ENCODE measurements at regions not wholly inside any gene's neighbourhood (a gene's known extent, or its start where the extent isn't known, plus 50 kb on each side); places are given as distances from the start of the nearest gene placed in this dataset.
"Not testable (repeated sequence)": the region's sequence is repeated elsewhere in the genome, so short reads cannot be mapped to it uniquely, and the experiment has no call there.

DNA sequence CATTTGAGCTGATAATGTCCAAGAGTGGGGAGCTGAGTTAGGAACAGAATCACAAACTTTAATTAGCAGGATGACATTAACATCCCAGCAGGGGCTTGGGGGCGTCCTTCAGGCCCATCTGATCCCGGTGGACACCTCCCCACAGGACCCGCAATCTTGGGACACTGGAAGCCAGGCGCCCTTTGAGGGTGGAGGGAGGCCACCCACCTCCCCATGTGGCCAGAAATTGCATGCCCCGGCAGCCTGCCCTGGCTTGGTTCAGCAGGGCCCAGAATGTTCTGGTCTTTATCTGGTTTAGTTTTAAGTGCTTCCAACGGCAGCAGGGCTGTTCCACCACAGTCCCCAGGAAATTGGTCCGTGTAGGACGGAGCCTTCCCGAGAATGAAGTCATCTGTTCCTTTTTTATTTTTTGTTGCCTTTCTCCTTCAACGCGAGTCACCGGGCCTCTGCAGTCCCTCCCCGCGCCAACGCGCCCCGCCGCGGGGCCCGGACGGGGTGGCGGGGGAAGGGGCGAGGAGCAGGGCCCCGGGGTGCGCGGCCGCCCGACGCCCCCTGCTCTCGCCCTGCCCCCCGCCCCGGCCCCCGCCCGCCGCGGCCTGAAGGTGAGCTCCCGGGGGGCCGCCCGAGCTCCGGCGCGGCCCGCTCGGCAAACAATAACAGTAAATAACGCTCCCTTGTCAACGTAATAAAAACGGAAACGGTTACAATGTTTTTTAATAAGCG lies 207.9 kb downstream of the C9orf50 start:
- Histone ChIP-seq H3K4me1 (ENCODE audit: control insufficient read depth, insufficient read depth, low read length) (peaks cover 57% of the 10 kb centered on the region), H3K27ac (ENCODE audit: low read length) (peak overlapping the region; percentile 100), H3K36me3 (ENCODE audit: control insufficient read depth, insufficient read depth, low read length) (no peaks in the 10 kb centered on the region), H3K4me3 (ENCODE audit: low read length) (peak overlapping the region; percentile 54), H3K9me3 (replicated peaks; ENCODE audit: control insufficient read depth, low read depth, low read length) (no peaks in the 10 kb centered on the region), H3K27me3 (ENCODE audit: control insufficient read depth, insufficient read depth, low read length) (no peaks in the 10 kb centered on the region)
- DNase-seq: peak; percentile 95
- 1% methylated on average over 27 of the region's 49 CpGs for WGBS (ENCODE audit: insufficient coverage)

- H3K36me3 ChIP-seq (ENCODE audit: control insufficient read depth, insufficient read depth, low read length); H3K4me3 ChIP-seq (ENCODE audit: low read length); H3K27me3 ChIP-seq (ENCODE audit: control insufficient read depth, insufficient read depth, low read length); DNase-seq; H3K9me3 ChIP-seq (replicated peaks; ENCODE audit: control insufficient read depth, low read depth, low read length): not testable (repeated sequence)
- peaks cover 60% of the 10 kb centered on the region for H3K4me1 ChIP-seq (ENCODE audit: control insufficient read depth, insufficient read depth, low read length)
- H3K27ac ChIP-seq (ENCODE audit: low read length): peak overlapping the region; percentile 100
- WGBS (ENCODE audit: insufficient coverage): 64% methylated on average over 7 of the region's 11 CpGs
These were observed 208.6 kb downstream of the C9orf50 start for GRCh38 chr9:129412176-129412813.

- H3K4me3 ChIP-seq (ENCODE audit: low read length): no peak overlapping the region
- H3K27me3 ChIP-seq (ENCODE audit: control insufficient read depth, insufficient read depth, low read length): no peaks in the 10 kb centered on the region
- peaks cover 55% of the 10 kb centered on the region for H3K4me1 ChIP-seq (ENCODE audit: control insufficient read depth, insufficient read depth, low read length)
- 91% methylated on average over 6 of the region's 19 CpGs for WGBS (ENCODE audit: insufficient coverage)
- no peaks in the 10 kb centered on the region for H3K9me3 ChIP-seq (replicated peaks; ENCODE audit: control insufficient read depth, low read depth, low read length)
- DNase-seq: no peak
- peak overlapping the region; percentile 100 for H3K27ac ChIP-seq (ENCODE audit: low read length)
- H3K36me3 ChIP-seq (ENCODE audit: control insufficient read depth, insufficient read depth, low read length): no peaks in the 10 kb centered on the region
These were observed 209.3 kb downstream of the C9orf50 start for GRCh38 chr9:129411501-129412175.

DNA sequence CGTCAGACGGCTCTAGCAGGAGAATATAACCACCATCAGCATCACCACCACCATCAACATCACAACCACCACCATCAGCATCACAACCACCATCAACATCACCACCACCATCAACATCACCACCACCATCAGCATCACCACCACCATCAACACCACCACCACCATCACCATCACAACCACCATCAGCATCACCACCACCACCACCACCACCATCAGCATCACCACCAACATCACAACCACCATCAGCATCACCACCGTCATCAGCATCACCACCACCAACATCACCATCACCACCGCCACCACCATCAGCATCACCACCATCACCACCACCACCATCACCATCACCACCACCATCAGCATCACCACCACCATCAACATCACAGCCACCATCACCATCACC lies 210.7 kb downstream of the C9orf50 start:
- 94% methylated on average over 2 of the region's 4 CpGs for WGBS (ENCODE audit: insufficient coverage)
- no peak overlapping the region for H3K4me3 ChIP-seq (ENCODE audit: low read length)
- H3K36me3 ChIP-seq (ENCODE audit: control insufficient read depth, insufficient read depth, low read length): no peaks in the 10 kb centered on the region

DNA sequence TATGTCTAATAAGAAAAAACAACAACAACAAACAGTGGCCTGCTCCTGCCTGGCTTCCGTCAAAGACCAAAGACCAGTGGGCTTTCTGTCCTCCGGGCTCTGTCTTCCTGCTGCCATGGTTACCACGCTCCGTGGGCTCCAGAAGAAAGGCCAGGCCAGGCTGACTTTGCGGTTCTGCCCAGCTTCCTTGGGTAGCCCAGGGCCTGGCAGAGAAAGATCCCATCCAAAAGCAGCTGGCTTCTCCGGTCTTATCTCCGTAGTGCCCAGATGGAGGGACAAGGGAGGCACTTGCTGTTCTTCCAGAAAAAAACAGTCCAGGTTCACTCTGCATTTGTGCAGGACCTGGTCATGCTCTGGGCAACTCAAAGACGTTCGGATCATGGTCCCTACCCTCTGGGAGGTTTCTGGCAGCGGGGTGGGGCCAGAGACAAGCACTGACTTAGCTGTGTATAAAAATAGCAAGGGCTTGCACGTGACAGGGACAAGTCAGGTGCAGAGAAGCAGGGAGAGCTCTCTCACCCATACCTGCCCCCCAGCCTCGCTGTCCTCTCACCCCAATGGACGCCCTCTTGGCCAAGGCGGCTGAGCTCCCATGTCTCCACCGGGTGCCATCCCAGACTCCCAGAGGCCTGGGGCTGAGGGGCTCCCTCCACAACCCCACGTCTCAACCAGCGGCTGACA lies 212.2 kb downstream of the C9orf50 start:
- no peak for DNase-seq
- Histone ChIP-seq H3K4me3 (ENCODE audit: low read length) (no peak overlapping the region), H3K27me3 (ENCODE audit: control insufficient read depth, insufficient read depth, low read length) (no peaks in the 10 kb centered on the region), H3K27ac (ENCODE audit: low read length) (peak overlapping the region; percentile 76), H3K9me3 (replicated peaks; ENCODE audit: control insufficient read depth, low read depth, low read length) (no peaks in the 10 kb centered on the region), H3K4me1 (ENCODE audit: control insufficient read depth, insufficient read depth, low read length) (peaks cover 41% of the 10 kb centered on the region), H3K36me3 (ENCODE audit: control insufficient read depth, insufficient read depth, low read length) (no peaks in the 10 kb centered on the region)
- 68% methylated on average over 12 of the region's 17 CpGs for WGBS (ENCODE audit: insufficient coverage)

More for the DNA sequence above, 210.7 kb downstream of the C9orf50 start:
- Histone ChIP-seq H3K9me3 (replicated peaks; ENCODE audit: control insufficient read depth, low read depth, low read length) (no peaks in the 10 kb centered on the region), H3K4me1 (ENCODE audit: control insufficient read depth, insufficient read depth, low read length) (peaks cover 44% of the 10 kb centered on the region), H3K27me3 (ENCODE audit: control insufficient read depth, insufficient read depth, low read length) (no peaks in the 10 kb centered on the region), H3K27ac (ENCODE audit: low read length) (no peak overlapping the region)
- no peak for DNase-seq

DNA sequence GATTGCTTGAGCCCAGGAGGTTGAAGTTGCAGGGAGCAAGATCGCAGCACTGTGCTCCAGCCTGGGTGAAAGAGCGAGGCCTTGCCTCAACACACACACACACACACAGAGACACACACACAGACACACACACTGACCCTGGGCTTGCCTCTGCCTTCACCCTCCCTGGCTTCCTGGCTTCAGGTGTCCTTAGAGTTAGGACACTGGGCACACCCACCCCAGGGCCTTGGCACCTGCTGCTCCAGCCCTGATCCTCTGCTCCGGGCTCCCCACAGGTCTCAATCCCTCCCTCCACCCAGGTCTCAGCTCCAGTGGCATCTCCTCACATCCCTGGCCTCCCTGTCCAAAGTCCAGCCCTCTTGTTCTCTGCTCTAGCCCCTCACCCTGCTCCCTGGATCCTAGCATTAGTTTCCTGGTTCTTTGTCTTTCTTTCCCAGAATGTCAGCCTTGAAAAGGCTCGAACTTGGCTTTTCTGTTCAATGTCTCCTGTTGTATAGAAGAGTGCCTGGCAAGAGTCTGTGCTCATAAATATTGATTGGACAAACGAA lies 212.9 kb downstream of the C9orf50 start:
- no peak for DNase-seq
- Histone ChIP-seq H3K36me3 (ENCODE audit: control insufficient read depth, insufficient read depth, low read length) (no peaks in the 10 kb centered on the region), H3K9me3 (replicated peaks; ENCODE audit: control insufficient read depth, low read depth, low read length) (no peaks in the 10 kb centered on the region), H3K27me3 (ENCODE audit: control insufficient read depth, insufficient read depth, low read length) (no peaks in the 10 kb centered on the region), H3K4me3 (ENCODE audit: low read length) (no peak overlapping the region), H3K4me1 (ENCODE audit: control insufficient read depth, insufficient read depth, low read length) (peaks cover 47% of the 10 kb centered on the region), H3K27ac (ENCODE audit: low read length) (peak overlapping the region; percentile 76)
- 100% methylated on average over 1 of the region's 5 CpGs for WGBS (ENCODE audit: insufficient coverage)

GRCh38 chr9:129406278-129407225 lies 214.3 kb downstream of the C9orf50 start:
- Histone ChIP-seq H3K27ac (ENCODE audit: low read length) (no peak overlapping the region), H3K9me3 (replicated peaks; ENCODE audit: control insufficient read depth, low read depth, low read length) (no peaks in the 10 kb centered on the region), H3K27me3 (ENCODE audit: control insufficient read depth, insufficient read depth, low read length) (no peaks in the 10 kb centered on the region), H3K4me1 (ENCODE audit: control insufficient read depth, insufficient read depth, low read length) (peaks cover 47% of the 10 kb centered on the region), H3K4me3 (ENCODE audit: low read length) (no peak overlapping the region), H3K36me3 (ENCODE audit: control insufficient read depth, insufficient read depth, low read length) (no peaks in the 10 kb centered on the region)
- DNase-seq: no peak
- 76% methylated on average over 22 of the region's 25 CpGs for WGBS (ENCODE audit: insufficient coverage)

GRCh38 chr9:129405827-129406213 lies 215.1 kb downstream of the C9orf50 start:
- Histone ChIP-seq H3K27ac (ENCODE audit: low read length) (no peak overlapping the region), H3K36me3 (ENCODE audit: control insufficient read depth, insufficient read depth, low read length) (no peaks in the 10 kb centered on the region), H3K4me1 (ENCODE audit: control insufficient read depth, insufficient read depth, low read length) (peaks cover 52% of the 10 kb centered on the region), H3K9me3 (replicated peaks; ENCODE audit: control insufficient read depth, low read depth, low read length) (no peaks in the 10 kb centered on the region), H3K27me3 (ENCODE audit: control insufficient read depth, insufficient read depth, low read length) (no peaks in the 10 kb centered on the region), H3K4me3 (ENCODE audit: low read length) (no peak overlapping the region)
- no peak for DNase-seq
- WGBS (ENCODE audit: insufficient coverage): 88% methylated on average over 5 of the region's 6 CpGs

- 38% methylated on average over 4 of the region's 13 CpGs for WGBS (ENCODE audit: insufficient coverage)
- DNase-seq: no peak
- H3K27me3 ChIP-seq (ENCODE audit: control insufficient read depth, insufficient read depth, low read length): no peaks in the 10 kb centered on the region
- no peak overlapping the region for H3K27ac ChIP-seq (ENCODE audit: low read length)
- H3K9me3 ChIP-seq (replicated peaks; ENCODE audit: control insufficient read depth, low read depth, low read length): no peaks in the 10 kb centered on the region
- no peaks in the 10 kb centered on the region for H3K36me3 ChIP-seq (ENCODE audit: control insufficient read depth, insufficient read depth, low read length)
- peaks cover 52% of the 10 kb centered on the region for H3K4me1 ChIP-seq (ENCODE audit: control insufficient read depth, insufficient read depth, low read length)
- no peak overlapping the region for H3K4me3 ChIP-seq (ENCODE audit: low read length)
These were observed 215.6 kb downstream of the C9orf50 start for GRCh38 chr9:129405089-129405826.
